Ectodermal cell (in vitro differentiated cells): ENCODE measurements at regions not wholly inside any gene's neighbourhood (a gene's known extent, or its start where the extent isn't known, plus 50 kb on each side); places are given as distances from the start of the nearest gene placed in this dataset.
"Not testable (repeated sequence)": the region's sequence is repeated elsewhere in the genome, so short reads cannot be mapped to it uniquely, and the experiment has no call there.

Source experiments
- H3K27ac ChIP-seq: 2 replicates; pipeline ENCODE4 v1.7.0; 2013; ENCODE audit warnings: mild to moderate bottlenecking, low read depth, low read length; ENCODE audit not compliant: insufficient read depth, poor library complexity, severe bottlenecking
- H3K27me3 ChIP-seq: 2 replicates; pipeline ENCODE4 v1.7.0; 2013; ENCODE audit warnings: mild to moderate bottlenecking, low read length; ENCODE audit not compliant: insufficient read depth, control insufficient read depth, poor library complexity, severe bottlenecking
- H3K36me3 ChIP-seq: one replicate; pipeline ENCODE4 v1.7.0; 2013; ENCODE audit warnings: low read length; ENCODE audit not compliant: control insufficient read depth, insufficient read depth
- H3K4me1 ChIP-seq: one replicate; pipeline ENCODE4 v1.7.0; 2013; ENCODE audit warnings: low read length; ENCODE audit not compliant: control insufficient read depth, insufficient read depth
- H3K4me3 ChIP-seq: 2 replicates; pipeline ENCODE4 v1.7.0; 2013; ENCODE audit warnings: low read depth, low read length, control low read depth; ENCODE audit not compliant: insufficient read depth
- H3K9me3 ChIP-seq: 2 replicates; pipeline ENCODE4 v1.7.0; 2013; ENCODE audit warnings: mild to moderate bottlenecking, low read length, moderate library complexity; ENCODE audit not compliant: control insufficient read depth
- WGBS, 2 experiments: methylation state at CpG; one replicate each; pipeline ENCODE4 v1.1.7; 2013; ENCODE audit warnings: missing lambda C conversion rate in 2 of 2; 5-methylcytosine and 5-hydroxymethylcytosine counted together

GRCh38 chr6:144778773-144779492, 493.8 kb downstream of the UTRN start:
- H3K36me3 ChIP-seq: no peaks in the 10 kb centered on the region
- no peaks in the 10 kb centered on the region for H3K9me3 ChIP-seq
- H3K27ac ChIP-seq: no peak overlapping the region
- WGBS, 2 experiments: 88 to 97% methylated on average over 1 of the region's 1 CpG
- H3K4me3 ChIP-seq: no peak overlapping the region
- no peaks in the 10 kb centered on the region for H3K27me3 ChIP-seq
- H3K4me1 ChIP-seq: no peaks in the 10 kb centered on the region

GRCh38 chr6:144781836-144782235, 496.7 kb downstream of the UTRN start:
- no peaks in the 10 kb centered on the region for H3K36me3 ChIP-seq
- no peaks in the 10 kb centered on the region for H3K27me3 ChIP-seq
- WGBS, 2 experiments: 88 to 100% methylated on average over 2 to 3 of the region's 3 CpGs
- no peak overlapping the region for H3K27ac ChIP-seq
- no peaks in the 10 kb centered on the region for H3K9me3 ChIP-seq
- no peaks in the 10 kb centered on the region for H3K4me1 ChIP-seq
- no peak overlapping the region for H3K4me3 ChIP-seq

- no peak overlapping the region for H3K27ac ChIP-seq
- no peaks in the 10 kb centered on the region for H3K36me3 ChIP-seq
- H3K4me1 ChIP-seq: no peaks in the 10 kb centered on the region
- no peaks in the 10 kb centered on the region for H3K9me3 ChIP-seq
- 87 to 98% methylated on average over 6 of the region's 6 CpGs for WGBS, 2 experiments
- H3K27me3 ChIP-seq: no peaks in the 10 kb centered on the region
- no peak overlapping the region for H3K4me3 ChIP-seq
Measured at GRCh38 chr6:144782634-144783033, 497.5 kb downstream of the UTRN start.

- no peaks in the 10 kb centered on the region for H3K4me1 ChIP-seq
- H3K4me3 ChIP-seq: no peak overlapping the region
- H3K27me3 ChIP-seq: no peaks in the 10 kb centered on the region
- no peak overlapping the region for H3K27ac ChIP-seq
- no peaks in the 10 kb centered on the region for H3K9me3 ChIP-seq
- no peaks in the 10 kb centered on the region for H3K36me3 ChIP-seq
- 89 to 90% methylated on average over 2 to 3 of the region's 3 CpGs for WGBS, 2 experiments
Measured at GRCh38 chr6:144785056-144785455, 499.9 kb downstream of the UTRN start.

- no peaks in the 10 kb centered on the region for H3K36me3 ChIP-seq
- H3K4me3 ChIP-seq: no peak overlapping the region
- H3K9me3 ChIP-seq: no peaks in the 10 kb centered on the region
- no peaks in the 10 kb centered on the region for H3K27me3 ChIP-seq
- H3K4me1 ChIP-seq: no peaks in the 10 kb centered on the region
- no peak overlapping the region for H3K27ac ChIP-seq
- WGBS, 2 experiments: 76 to 88% methylated on average over 2 of the region's 2 CpGs
Measured at GRCh38 chr6:144786825-144787224, 501.7 kb downstream of the UTRN start.

GRCh38 chr6:144793744-144794143, 508.6 kb downstream of the UTRN start:
- Histone ChIP-seq H3K9me3 (no peaks in the 10 kb centered on the region), H3K36me3 (no peaks in the 10 kb centered on the region), H3K4me1 (no peaks in the 10 kb centered on the region), H3K27ac (no peak overlapping the region), H3K27me3 (no peaks in the 10 kb centered on the region), H3K4me3 (no peak overlapping the region)
- 94 to 97% methylated on average over 4 of the region's 4 CpGs for WGBS, 2 experiments

GRCh38 chr6:144795022-144795421, 509.9 kb downstream of the UTRN start:
- not testable (repeated sequence) for H3K36me3 ChIP-seq, H3K4me1 ChIP-seq, H3K27ac ChIP-seq, H3K27me3 ChIP-seq, H3K4me3 ChIP-seq, H3K9me3 ChIP-seq
- WGBS, 2 experiments: 100% methylated on average over 2 of the region's 2 CpGs

- H3K27me3 ChIP-seq: no peaks in the 10 kb centered on the region
- 100% methylated on average over 1 of the region's 2 CpGs; no CpG with 5 or more reads in 1 of the 2 experiments for WGBS, 2 experiments
- H3K9me3 ChIP-seq: no peaks in the 10 kb centered on the region
- H3K36me3 ChIP-seq: no peaks in the 10 kb centered on the region
- H3K4me3 ChIP-seq: no peak overlapping the region
- no peak overlapping the region for H3K27ac ChIP-seq
- no peaks in the 10 kb centered on the region for H3K4me1 ChIP-seq
Measured at GRCh38 chr6:144796070-144796469, 510.9 kb downstream of the UTRN start.

GRCh38 chr6:144797881-144798589, 512.9 kb downstream of the UTRN start:
- Histone ChIP-seq H3K27me3 (no peaks in the 10 kb centered on the region), H3K36me3 (no peaks in the 10 kb centered on the region), H3K9me3 (no peaks in the 10 kb centered on the region), H3K4me1 (no peaks in the 10 kb centered on the region), H3K4me3 (no peak overlapping the region), H3K27ac (no peak overlapping the region)
- WGBS, 2 experiments: 95 to 96% methylated on average over 6 to 7 of the region's 7 CpGs

GRCh38 chr6:144804246-144804790, 519.2 kb downstream of the UTRN start:
- no peak overlapping the region for H3K4me3 ChIP-seq
- H3K36me3 ChIP-seq: no peaks in the 10 kb centered on the region
- H3K27me3 ChIP-seq: no peaks in the 10 kb centered on the region
- no peaks in the 10 kb centered on the region for H3K4me1 ChIP-seq
- no peaks in the 10 kb centered on the region for H3K9me3 ChIP-seq
- no peak overlapping the region for H3K27ac ChIP-seq
